Skin epidermis (tissue), 12 donors: ENCODE measurements at regions not wholly inside any gene's neighbourhood (a gene's known extent, or its start where the extent isn't known, plus 50 kb on each side); places are given as distances from the start of the nearest gene placed in this dataset.
"Not testable (repeated sequence)": the region's sequence is repeated elsewhere in the genome, so short reads cannot be mapped to it uniquely, and the experiment has no call there.

Experiments
- H3K27ac ChIP-seq, 21 experiments: fragments of 200-600 bp; sonication (generic) in 11 of 21; one replicate each; pipeline ENCODE4 v1.5.0; 2020; ENCODE audit warnings: mild to moderate bottlenecking in 3 of 21, inconsistent platforms in 2 of 21, moderate library complexity in 2 of 21
- H3K4me3 ChIP-seq, 7 experiments: fragments of 200-600 bp; sonication (generic) in 2 of 7; one replicate each; pipeline ENCODE4 v1.5.0; 2020; ENCODE audit warnings: inconsistent platforms in 2 of 7, mild to moderate bottlenecking in 2 of 7, moderate library complexity in 1 of 7

GRCh38 chr12:68984796-68985573, 52.0 kb upstream of the CPM start:
- H3K27ac ChIP-seq: no peak overlapping the region
- no peak overlapping the region for H3K4me3 ChIP-seq

GRCh38 chr12:68997526-68997925, 64.6 kb upstream of the CPM start:
- H3K27ac ChIP-seq, H3K4me3 ChIP-seq: not testable (repeated sequence)

GRCh38 chr12:68998041-68998440, 65.1 kb upstream of the CPM start:
- no peak overlapping the region for H3K4me3 ChIP-seq

GRCh38 chr12:69000074-69000473, 67.1 kb upstream of the CPM start:
- no peak overlapping the region for H3K4me3 ChIP-seq
- no peak overlapping the region for H3K27ac ChIP-seq

More at GRCh38 chr12:68998041-68998440, 65.1 kb upstream of the CPM start:
- H3K27ac ChIP-seq: no peak overlapping the region

- H3K27ac ChIP-seq: no peak overlapping the region
- no peak overlapping the region for H3K4me3 ChIP-seq
Measured at GRCh38 chr12:69000540-69001243, 67.7 kb upstream of the CPM start.

GRCh38 chr12:69001251-69001650, 68.3 kb upstream of the CPM start:
- Histone ChIP-seq H3K4me3 (no peak overlapping the region), H3K27ac (no peak overlapping the region)

GRCh38 chr12:69002969-69003368, 70.0 kb upstream of the CPM start:
- Histone ChIP-seq H3K4me3 (no peak overlapping the region), H3K27ac (no peak overlapping the region)

- Histone ChIP-seq H3K4me3 (no peak overlapping the region), H3K27ac (no peak overlapping the region)
Measured at GRCh38 chr12:69003991-69004390, 71.0 kb upstream of the CPM start.

GRCh38 chr12:69007101-69007854, 74.3 kb upstream of the CPM start:
- Histone ChIP-seq H3K27ac (peak overlapping the region in 18 of 21 experiments; percentile 5 to 76 (median 44)), H3K4me3 (no peak overlapping the region)

- Histone ChIP-seq H3K27ac (peak overlapping the region in 18 of 21 experiments; percentile 5 to 76 (median 43)), H3K4me3 (no peak overlapping the region)
Measured at GRCh38 chr12:69007855-69008351, 74.9 kb upstream of the CPM start.

GRCh38 chr12:69008520-69008919, 75.5 kb upstream of the CPM start:
- peak overlapping the region in 7 of 21 experiments; percentile 12 to 76 (median 52) for H3K27ac ChIP-seq
- no peak overlapping the region for H3K4me3 ChIP-seq

GRCh38 chr12:69014047-69014446, 81.1 kb upstream of the CPM start:
- Histone ChIP-seq H3K27ac (no peak overlapping the region), H3K4me3 (no peak overlapping the region)

GRCh38 chr12:69015017-69015416, 82.0 kb upstream of the CPM start:
- no peak overlapping the region for H3K27ac ChIP-seq
- H3K4me3 ChIP-seq: no peak overlapping the region

- no peak overlapping the region for H3K4me3 ChIP-seq
- no peak overlapping the region for H3K27ac ChIP-seq
Measured at GRCh38 chr12:69015831-69016230, 82.9 kb upstream of the CPM start.

GRCh38 chr12:69019082-69019481, 86.1 kb upstream of the CPM start:
- Histone ChIP-seq H3K4me3 (no peak overlapping the region), H3K27ac (no peak overlapping the region)

GRCh38 chr12:69019910-69020309, 86.9 kb upstream of the CPM start:
- H3K4me3 ChIP-seq: no peak overlapping the region
- no peak overlapping the region for H3K27ac ChIP-seq

- Histone ChIP-seq H3K27ac (no peak overlapping the region), H3K4me3 (no peak overlapping the region)
Measured at GRCh38 chr12:69022674-69023073, 89.7 kb upstream of the CPM start.

- peak overlapping the region in 3 of 21 experiments; percentile 19 to 73 (median 31) for H3K27ac ChIP-seq
- H3K4me3 ChIP-seq: no peak overlapping the region
Measured at GRCh38 chr12:69023840-69024239, 90.9 kb upstream of the CPM start.

GRCh38 chr12:69024413-69024812, 91.4 kb upstream of the CPM start:
- peak overlapping the region in 7 of 21 experiments; percentile 32 to 80 (median 58) for H3K27ac ChIP-seq
- no peak overlapping the region for H3K4me3 ChIP-seq

GRCh38 chr12:69024907-69025306, 91.9 kb upstream of the CPM start:
- peak overlapping the region in 7 of 21 experiments; percentile 32 to 80 (median 58) for H3K27ac ChIP-seq

More at GRCh38 chr12:69024907-69025306, 91.9 kb upstream of the CPM start:
- H3K4me3 ChIP-seq: no peak overlapping the region
